C4-2B (cell line): ENCODE measurements at regions not wholly inside any gene's neighbourhood (a gene's known extent, or its start where the extent isn't known, plus 50 kb on each side); places are given as distances from the start of the nearest gene placed in this dataset.

Experiments used
- CTCF ChIP-seq: fragments of 450-650 bp; conservative IDR thresholded peaks from 2 replicates; pipeline ENCODE4 v1.5.1; 2017; ENCODE audit warnings: mild to moderate bottlenecking
- ZFX ChIP-seq: fragments of 450-650 bp; IDR thresholded peaks from 2 replicates; pipeline ENCODE4 v1.6.1; 2017

- no peak for TF ChIP-seq CTCF
- TF ChIP-seq ZFX: no peak
Observed at GRCh38 chr5:116772152-116772501, 197.5 kb upstream of the SEMA6A start.
